ENCODE measurements at regions not wholly inside any gene's neighbourhood (a gene's known extent, or its start where the extent isn't known, plus 50 kb on each side); places are given as distances from the start of the nearest gene placed in this dataset.

GRCh38 chr22:47373648-47374272 lies 611.3 kb downstream of the TBC1D22A start:
- TF ChIP-seq CTCF (IDR thresholded peaks at IDR 0.05; ENCODE audit: insufficient read depth, low read length) (no peak), POLR2AphosphoS5 (IDR thresholded peaks at IDR 0.05; ENCODE audit: low read depth) (no peak), REST (IDR thresholded peaks at IDR 0.05; ENCODE audit: insufficient replicate concordance, low read depth) (no peak)

Data from HL-60 (cell line).